ENCODE measurements at regions not wholly inside any gene's neighbourhood (a gene's known extent, or its start where the extent isn't known, plus 50 kb on each side); places are given as distances from the start of the nearest gene placed in this dataset.
A peak's percentile ranks its signal among the peaks of the same experiment; 100 is the strongest.
"Not testable (repeated sequence)": the region's sequence is repeated elsewhere in the genome, so short reads cannot be mapped to it uniquely, and the experiment has no call there.

GRCh38 chr20:40880729-40881109 lies 147.9 kb upstream of the TOP1 start:
- H3K27ac ChIP-seq = peak overlapping the region in 1 of 21 experiments; percentile 31

GRCh38 chr20:40882152-40882551 lies 146.5 kb upstream of the TOP1 start:
- Histone ChIP-seq H3K27ac (peak overlapping the region in 1 of 21 experiments; percentile 39), H3K4me3 (no peak overlapping the region)

More at GRCh38 chr20:40880729-40881109, 147.9 kb upstream of the TOP1 start:
- no peak overlapping the region for H3K4me3 ChIP-seq

GRCh38 chr20:40883097-40883496 lies 145.5 kb upstream of the TOP1 start:
- Histone ChIP-seq H3K4me3 (no peak overlapping the region), H3K27ac (peak overlapping the region in 1 of 21 experiments; percentile 23)

DNA sequence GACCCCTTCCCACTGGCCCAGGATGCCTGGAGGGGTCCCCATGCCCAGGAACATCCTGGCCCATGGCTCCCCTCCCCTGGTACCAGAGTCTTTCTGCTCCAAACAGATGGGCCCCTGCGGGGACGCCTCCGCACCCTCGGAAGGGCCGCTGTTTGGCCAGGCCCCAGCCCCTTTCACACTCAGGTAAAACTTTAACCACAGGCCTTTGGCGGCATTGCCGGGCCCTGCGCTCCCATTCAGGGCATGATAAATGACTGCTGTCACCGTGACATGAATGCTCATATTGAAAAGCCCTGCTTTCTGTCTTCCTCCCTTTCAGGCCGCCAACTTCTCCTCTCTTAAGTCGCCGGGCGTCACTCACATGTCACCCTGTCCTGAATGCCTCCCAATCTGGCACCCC lies 141.5 kb upstream of the TOP1 start:
- no peak overlapping the region for H3K4me3 ChIP-seq
- no peak overlapping the region for H3K27ac ChIP-seq

DNA sequence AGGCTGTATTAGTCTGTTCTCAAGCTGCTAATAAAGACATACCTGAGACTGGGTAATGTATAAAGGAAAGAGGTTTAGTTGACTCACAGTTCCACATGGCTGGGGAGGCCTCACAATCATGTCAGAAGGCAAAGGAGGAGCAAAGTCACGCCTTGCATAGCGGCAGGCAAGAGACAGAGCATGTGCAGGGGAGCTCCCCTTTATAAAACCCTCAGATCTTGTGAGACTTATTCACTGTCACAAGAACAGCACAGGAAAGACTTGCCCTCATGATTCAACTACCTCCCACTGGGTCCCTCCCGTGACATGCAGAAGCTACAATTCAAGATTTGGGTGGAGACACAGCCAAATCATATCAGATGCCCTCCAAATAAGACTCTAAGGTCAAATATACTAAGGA lies 139.4 kb upstream of the TOP1 start:
- not testable (repeated sequence) for H3K27ac ChIP-seq, H3K4me3 ChIP-seq

- Histone ChIP-seq H3K4me3 (no peak overlapping the region), H3K27ac (no peak overlapping the region)
Measured at GRCh38 chr20:40890181-40890580, 138.4 kb upstream of the TOP1 start.

- Histone ChIP-seq H3K4me3 (no peak overlapping the region), H3K27ac (no peak overlapping the region)
Measured at GRCh38 chr20:40890635-40891034, 138.0 kb upstream of the TOP1 start.

- Histone ChIP-seq H3K4me3 (no peak overlapping the region), H3K27ac (no peak overlapping the region)
Measured at GRCh38 chr20:40891351-40891750, 137.3 kb upstream of the TOP1 start.

- H3K4me3 ChIP-seq = no peak overlapping the region
- no peak overlapping the region for H3K27ac ChIP-seq
Measured at GRCh38 chr20:40892642-40893041, 136.0 kb upstream of the TOP1 start.

GRCh38 chr20:40893610-40894236 lies 134.9 kb upstream of the TOP1 start:
- no peak overlapping the region for H3K27ac ChIP-seq
- H3K4me3 ChIP-seq = no peak overlapping the region

GRCh38 chr20:40894237-40894630 lies 134.4 kb upstream of the TOP1 start:
- H3K4me3 ChIP-seq = no peak overlapping the region
- no peak overlapping the region for H3K27ac ChIP-seq

DNA sequence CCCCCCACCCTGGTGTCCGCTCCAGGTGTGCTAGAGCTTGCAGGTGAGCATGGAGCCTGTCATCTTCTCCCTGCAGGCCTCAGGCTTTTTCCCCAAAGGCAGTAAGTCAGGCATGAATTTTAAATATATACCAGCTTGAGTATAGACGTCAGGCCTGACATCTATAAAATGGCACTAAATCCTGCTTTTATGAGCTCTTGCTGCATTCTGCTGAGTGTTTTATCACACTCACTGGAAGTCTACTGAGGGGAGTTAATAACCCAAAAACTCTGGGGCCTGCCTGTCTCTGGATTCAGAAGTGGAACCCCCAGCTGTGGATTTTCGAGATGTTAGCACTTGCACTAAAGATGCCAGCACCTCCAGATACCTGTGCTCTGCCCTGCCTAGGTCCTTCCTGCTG lies 133.4 kb upstream of the TOP1 start:
- H3K4me3 ChIP-seq = no peak overlapping the region
- no peak overlapping the region for H3K27ac ChIP-seq

GRCh38 chr20:40896814-40897700 lies 131.6 kb upstream of the TOP1 start:
- H3K27ac ChIP-seq = no peak overlapping the region

GRCh38 chr20:40899344-40899743 lies 129.3 kb upstream of the TOP1 start:
- Histone ChIP-seq H3K4me3 (no peak overlapping the region), H3K27ac (no peak overlapping the region)

More at GRCh38 chr20:40896814-40897700, 131.6 kb upstream of the TOP1 start:
- no peak overlapping the region for H3K4me3 ChIP-seq

GRCh38 chr20:40900666-40901215 lies 127.9 kb upstream of the TOP1 start:
- Histone ChIP-seq H3K4me3 (no peak overlapping the region), H3K27ac (no peak overlapping the region)

- no peak overlapping the region for H3K4me3 ChIP-seq
- no peak overlapping the region for H3K27ac ChIP-seq
Measured at GRCh38 chr20:40902661-40903060, 126.0 kb upstream of the TOP1 start.

DNA sequence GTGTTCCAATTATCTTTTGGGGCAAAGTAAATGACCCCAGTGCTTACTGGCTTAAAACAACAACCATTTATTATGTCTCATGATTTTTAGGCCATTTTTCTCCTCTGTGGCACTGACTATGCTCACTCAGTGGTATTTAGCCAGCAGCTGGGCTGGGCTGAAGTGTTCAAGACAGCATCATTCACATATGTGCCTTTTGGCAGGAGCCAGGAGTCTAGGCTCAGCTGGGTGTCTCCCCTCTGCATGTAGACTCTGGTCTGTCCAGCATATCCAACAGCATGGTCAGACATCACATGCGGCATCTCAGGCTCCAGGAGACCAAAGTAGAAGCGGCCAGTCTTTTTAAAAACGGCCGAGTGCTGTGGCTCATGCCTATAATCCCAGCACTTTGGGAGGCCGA lies 120.3 kb upstream of the TOP1 start:
- Histone ChIP-seq H3K27ac (no peak overlapping the region), H3K4me3 (no peak overlapping the region)

DNA sequence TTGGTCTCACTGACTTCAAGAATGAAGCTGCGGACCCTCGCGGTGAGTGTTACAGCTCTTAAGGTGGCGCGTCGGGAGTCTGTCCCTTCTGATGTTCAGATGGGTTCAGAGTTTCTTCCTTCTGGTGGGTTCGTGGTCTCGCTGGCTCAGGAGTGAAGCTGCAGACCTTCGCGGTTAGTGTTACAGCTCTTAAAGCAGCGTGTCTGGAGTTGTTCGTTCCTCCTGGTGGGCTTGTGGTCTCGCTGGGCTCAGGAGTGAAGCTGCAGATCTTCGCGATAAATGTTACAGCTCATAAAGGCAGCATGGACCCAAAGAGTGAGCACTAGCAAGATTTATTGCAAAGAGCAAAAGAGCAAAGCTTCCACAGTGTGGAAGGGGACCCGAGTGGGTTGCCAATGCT lies 119.1 kb upstream of the TOP1 start:
- H3K27ac ChIP-seq, H3K4me3 ChIP-seq: not testable (repeated sequence)

- H3K4me3 ChIP-seq, H3K27ac ChIP-seq: not testable (repeated sequence)
Measured at GRCh38 chr20:40910436-40910835, 118.2 kb upstream of the TOP1 start.

- H3K4me3 ChIP-seq, H3K27ac ChIP-seq: not testable (repeated sequence)
Measured at GRCh38 chr20:40911152-40911551, 117.5 kb upstream of the TOP1 start.

Data from skin epidermis (tissue), 12 donors.